K562 (cell line): ENCODE measurements at regions not wholly inside any gene's neighbourhood (a gene's known extent, or its start where the extent isn't known, plus 50 kb on each side); places are given as distances from the start of the nearest gene placed in this dataset.

Source experiments
- ATAC-seq: fragments of 200-7000 bp; cut with Tn5 transposase; 3 replicates; pipeline ENCODE4 v1.9.1; 2020; ENCODE audit warnings: moderate library complexity
- BruUV-seq: library from RNA; stranded (reverse); fragments of 400-500 nt; replicated peaks from 2 replicates; lab custom pipeline; 2021; lab: Mats Ljungman, UMichigan
- CTCF ChIA-PET: fragments of 300-600 bp; formaldehyde crosslinking; extraction: SDS; loops from one replicate; lab custom pipeline; 2021; ENCODE audit warnings: low intra/inter-chr PET ratio; lab: Yijun Ruan, JAX
- POLR2A ChIA-PET: fragments of 300-600, 350-650 bp; sonication (Branson Sonifier 250); formaldehyde crosslinking; extraction: SDS; loops from one replicate; lab custom pipeline; 2021; ENCODE audit warnings: antibody characterized with exemption, inconsistent platforms; lab: Yijun Ruan, JAX
- DNase-seq, 4 experiments: peaks; one replicate each; pipeline versions ENCODE4 v3.0.0 to v3.0.0-alpha.2; 2011 to 2018; ENCODE audit warnings: low spot score in 3 of 4, mixed read lengths in 3 of 4; ENCODE audit errors: extremely low read depth in 1 of 4
- FAIRE-seq: peaks from 2 replicates; lab custom pipeline; 2011; peaks lifted over from hg19 to GRCh38; lab: Jason Lieb, UNC
- H2AFZ ChIP-seq: 2 replicates; pipeline ENCODE4 v1.6.0; 2011; ENCODE audit warnings: low read depth, low read length, control low read depth, inconsistent platforms
- H3K27ac ChIP-seq: fragments of 200-600 bp; 3 replicates; pipeline ENCODE4 v1.8.0; 2011; ENCODE audit warnings: low read depth, mild to moderate bottlenecking, control low read depth, inconsistent platforms, low read length, moderate library complexity, mixed read lengths; ENCODE audit errors: extremely low read depth
- H3K27me3 ChIP-seq, 2 experiments: fragments of 300-600 bp in 1 of 2; 2 replicates in 1 of 2; 3 replicates in 1 of 2; pipeline versions ENCODE4 v1.6.0 to v1.8.0; 2011; ENCODE audit warnings: inconsistent platforms in 2 of 2, low read length in 2 of 2, mild to moderate bottlenecking in 1 of 2, mixed read lengths in 1 of 2, moderate library complexity in 1 of 2; ENCODE audit not compliant: control insufficient read depth in 2 of 2, insufficient read depth in 2 of 2
- H3K36me3 ChIP-seq: fragments of 300-600 bp; 3 replicates; pipeline ENCODE4 v1.8.0; 2011; ENCODE audit warnings: mild to moderate bottlenecking, low read length, inconsistent platforms; ENCODE audit not compliant: control insufficient read depth, insufficient read depth
- H3K4me1 ChIP-seq, 2 experiments: fragments of 200-600 bp in 1 of 2; replicated peaks in 1 of 2; 2 replicates in 1 of 2; 3 replicates in 1 of 2; pipeline versions ENCODE4 v1.5.1 to v1.8.0; 2011; ENCODE audit warnings: inconsistent platforms in 2 of 2, low read length in 2 of 2, mild to moderate bottlenecking in 1 of 2, mixed read lengths in 1 of 2, moderate library complexity in 1 of 2; ENCODE audit not compliant: control insufficient read depth in 2 of 2, insufficient read depth in 2 of 2
- H3K4me2 ChIP-seq: 2 replicates; pipeline ENCODE4 v1.6.1; 2011; ENCODE audit warnings: low read length, control low read depth, inconsistent platforms, mixed read lengths; ENCODE audit not compliant: insufficient read depth
- H3K4me3 ChIP-seq: fragments of 200-600 bp; sonication (generic), shearing (Covaris generic); 2 replicates; pipeline ENCODE4 v1.5.1; 2016; ENCODE audit warnings: control low read depth, inconsistent platforms
- H3K79me2 ChIP-seq: fragments of 200-600 bp; 3 replicates; pipeline ENCODE4 v1.8.0; 2011; ENCODE audit warnings: low read length, inconsistent platforms; ENCODE audit not compliant: control insufficient read depth, insufficient read depth
- H3K9ac ChIP-seq, 2 experiments: 2 replicates each; pipeline versions ENCODE4 v1.6.0 to v1.6.1; 2011; ENCODE audit warnings: low read depth in 2 of 2, low read length in 2 of 2, control low read depth in 1 of 2, inconsistent platforms in 1 of 2, mild to moderate bottlenecking in 1 of 2, mixed read lengths in 1 of 2; ENCODE audit not compliant: insufficient read depth in 1 of 2
- H3K9me1 ChIP-seq: one replicate; pipeline ENCODE4 v1.6.0; 2011; ENCODE audit warnings: inconsistent platforms, mild to moderate bottlenecking, low read length, moderate library complexity; ENCODE audit not compliant: control insufficient read depth, insufficient read depth
- H3K9me3 ChIP-seq: replicated peaks from 2 replicates; pipeline ENCODE4 v1.5.1; 2011; ENCODE audit warnings: low read depth, low read length, inconsistent platforms; ENCODE audit not compliant: control insufficient read depth, insufficient read depth
- H4K20me1 ChIP-seq: replicated peaks from 2 replicates; pipeline ENCODE4 v1.6.1; 2011; ENCODE audit warnings: low read length, inconsistent platforms, mixed read lengths; ENCODE audit not compliant: control insufficient read depth, insufficient read depth
- CBFB ChIP-seq: sonication (generic); formaldehyde crosslinking; IDR thresholded peaks from 2 replicates; pipeline ENCODE4 v1.4.0; 2020; ENCODE audit warnings: mild to moderate bottlenecking, missing genetic modification reagents
- CBX2 ChIP-seq: fragments of 200-600 bp; sonication (generic); IDR thresholded peaks from one replicate; pipeline ENCODE4 v1.6.1; 2012; ENCODE audit warnings: mild to moderate bottlenecking, low read length, inconsistent platforms; ENCODE audit not compliant: insufficient read depth, poor library complexity, severe bottlenecking
- HMGN3 ChIP-seq: IDR thresholded peaks from 2 replicates; pipeline ENCODE4 v1.6.1; 2011; ENCODE audit warnings: borderline replicate concordance, low read depth, mild to moderate bottlenecking, mixed read lengths, low read length; ENCODE audit not compliant: insufficient read length; ENCODE audit errors: extremely low read depth
- LCOR ChIP-seq: sonication (generic); formaldehyde crosslinking; IDR thresholded peaks from 2 replicates; pipeline ENCODE4 v1.8.0; 2022; ENCODE audit warnings: mild to moderate bottlenecking, missing genetic modification reagents
- MAFF ChIP-seq: IDR thresholded peaks from 2 replicates; pipeline ENCODE4 v1.6.1; 2012; ENCODE audit warnings: low read length, improper control_type of control experiment
- MEF2D ChIP-seq: conservative IDR thresholded peaks from 2 replicates; pipeline ENCODE4 v1.6.1; 2016; ENCODE audit warnings: low read depth, missing genetic modification characterization, missing compliant biosample characterization
- MXI1 ChIP-seq: IDR thresholded peaks from 2 replicates; pipeline ENCODE4 v1.6.1; 2011; ENCODE audit warnings: low read depth, mild to moderate bottlenecking, improper control_type of control experiment, low read length
- SAFB2 ChIP-seq: fragments of 200-400 bp; formaldehyde crosslinking; IDR thresholded peaks from 2 replicates; pipeline ENCODE4 v1.6.1; 2018; ENCODE audit warnings: borderline replicate concordance, low read length, low read depth, moderate library complexity; ENCODE audit not compliant: severe bottlenecking
- STAG1 ChIP-seq: sonication (generic); formaldehyde crosslinking; IDR thresholded peaks from 2 replicates; pipeline ENCODE4 v1.5.0; 2020; ENCODE audit warnings: missing genetic modification reagents, borderline replicate concordance
- ZBTB7A ChIP-seq: IDR thresholded peaks from 2 replicates; pipeline ENCODE4 v1.6.1; 2011; ENCODE audit warnings: low read depth, mild to moderate bottlenecking, low read length, moderate library complexity, borderline replicate concordance; ENCODE audit not compliant: control insufficient read depth
- ZNF143 ChIP-seq: sonication (generic); formaldehyde crosslinking; IDR thresholded peaks from 2 replicates; pipeline ENCODE4 v1.9.0; 2022; ENCODE audit warnings: mild to moderate bottlenecking, missing genetic modification reagents
- ZNF75A ChIP-seq: fragments of 450-650 bp; formaldehyde crosslinking; IDR thresholded peaks from 2 replicates; pipeline ENCODE4 v1.4.0; 2020; ENCODE audit warnings: mild to moderate bottlenecking
- WGBS: fragments of 100-300 bp; shearing (Covaris generic); methylation state at CpG from one replicate; pipeline ENCODE4 v1.1.6; 2016; ENCODE audit warnings: low coverage, mixed read lengths; ENCODE audit not compliant: insufficient coverage; ENCODE audit errors: missing lambda C conversion rate; 5-methylcytosine and 5-hydroxymethylcytosine counted together
- in situ Hi-C: fragments of 300-500 bp; cut with MboI; formaldehyde crosslinking; loops from 4 replicates; pipeline ENCODE4 v1.15.0; 2018; ENCODE audit warnings: inconsistent platforms, mixed read lengths
- intact Hi-C: fragments of 100-400 bp; cut with micrococcal nuclease; formaldehyde crosslinking; loops from 2 replicates; pipeline ENCODE4 v1.14.2; 2022
- TF ChIP-seq, protein P1 (sequence below): IDR thresholded peaks from 2 replicates; pipeline ENCODE4 v1.6.1; 2016; ENCODE audit warnings: missing genetic modification characterization, missing compliant biosample characterization
- TF ChIP-seq, protein P2 (sequence below), 3 experiments: fragments of 200-800 bp in 1 of 3; sonication (Bioruptor generic) in 1 of 3; sonication (generic) in 1 of 3; formaldehyde crosslinking in 1 of 3; IDR thresholded peaks; 2 replicates each; pipeline versions ENCODE4 v1.6.1 to v1.8.0; 2016 to 2022; ENCODE audit warnings: mild to moderate bottlenecking in 2 of 3, missing compliant biosample characterization in 2 of 3, missing genetic modification characterization in 2 of 3, missing genetic modification reagents in 1 of 3

DNA sequence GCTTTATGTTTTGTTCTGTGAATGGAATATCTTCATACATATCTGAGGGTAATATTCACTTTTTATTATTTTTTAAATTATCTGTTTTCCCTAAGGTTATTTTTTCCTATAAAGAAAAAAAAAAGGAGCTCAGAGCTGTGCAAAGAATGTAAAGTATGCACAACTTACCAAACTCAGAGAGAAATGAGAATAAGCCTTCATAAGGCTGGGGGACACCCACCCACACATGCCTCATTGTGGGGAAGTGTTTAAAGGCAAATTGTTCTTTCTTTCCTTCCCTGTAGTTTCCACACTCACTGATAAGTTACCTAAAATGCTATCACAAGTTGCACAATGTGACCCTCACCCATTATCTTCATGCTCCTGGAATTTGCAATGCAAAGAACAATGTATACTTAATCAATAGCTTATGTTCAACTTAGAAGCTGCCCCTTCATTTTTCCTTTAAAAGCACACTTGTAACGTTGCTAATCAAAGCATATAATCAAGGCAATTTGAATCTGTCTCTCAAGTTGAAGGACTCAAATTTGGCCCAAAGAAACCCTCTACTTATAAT, 108.1 kb downstream of the GNAT3 start:
- POLR2A ChIA-PET = no interaction called here
- DNase-seq (no peak), FAIRE-seq (no peak), ATAC-seq (no peak)
- CTCF ChIA-PET = no interaction called here
- in situ Hi-C loops (no loop called here), intact Hi-C loops (no loop called here)
- H3K9me1 ChIP-seq = no peaks in the 10 kb centered on the region
- H3K79me2 ChIP-seq = no peaks in the 10 kb centered on the region
- H4K20me1 ChIP-seq = no peaks in the 10 kb centered on the region
- BruUV-seq = no TSS peak
- H2AFZ ChIP-seq = no peak overlapping the region
- H3K4me2 ChIP-seq = no peak overlapping the region
- H3K9ac ChIP-seq = no peak overlapping the region
- no peaks in the 10 kb centered on the region for H3K36me3 ChIP-seq
- WGBS = 0% methylated on average over 1 of the region's 1 CpG
- no peaks in the 10 kb centered on the region for H3K4me1 ChIP-seq
- TF ChIP-seq ZNF75A (CRISPR knock-in tag) (no peak), MAFF (no peak), MEF2D (no peak), LCOR (no peak), ZNF143 (CRISPR knock-in tag) (no peak), ZBTB7A (no peak), HMGN3 (no peak), STAG1 (CRISPR knock-in tag) (no peak), SAFB2 (no peak), CBX2 (no peak), MXI1 (no peak), CBFB (CRISPR knock-in tag) (no peak)
- TF ChIP-seq, protein P1, sequence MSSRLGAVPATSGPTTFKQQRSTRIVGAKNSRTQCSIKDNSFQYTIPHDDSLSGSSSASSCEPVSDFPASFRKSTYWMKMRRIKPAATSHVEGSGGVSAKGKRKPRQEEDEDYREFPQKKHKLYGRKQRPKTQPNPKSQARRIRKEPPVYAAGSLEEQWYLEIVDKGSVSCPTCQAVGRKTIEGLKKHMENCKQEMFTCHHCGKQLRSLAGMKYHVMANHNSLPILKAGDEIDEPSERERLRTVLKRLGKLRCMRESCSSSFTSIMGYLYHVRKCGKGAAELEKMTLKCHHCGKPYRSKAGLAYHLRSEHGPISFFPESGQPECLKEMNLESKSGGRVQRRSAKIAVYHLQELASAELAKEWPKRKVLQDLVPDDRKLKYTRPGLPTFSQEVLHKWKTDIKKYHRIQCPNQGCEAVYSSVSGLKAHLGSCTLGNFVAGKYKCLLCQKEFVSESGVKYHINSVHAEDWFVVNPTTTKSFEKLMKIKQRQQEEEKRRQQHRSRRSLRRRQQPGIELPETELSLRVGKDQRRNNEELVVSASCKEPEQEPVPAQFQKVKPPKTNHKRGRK = no peak
- TF ChIP-seq, protein P2, sequence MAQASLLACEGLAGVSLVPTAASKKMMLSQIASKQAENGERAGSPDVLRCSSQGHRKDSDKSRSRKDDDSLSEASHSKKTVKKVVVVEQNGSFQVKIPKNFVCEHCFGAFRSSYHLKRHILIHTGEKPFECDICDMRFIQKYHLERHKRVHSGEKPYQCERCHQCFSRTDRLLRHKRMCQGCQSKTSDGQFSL (CRISPR knock-in tag; IDR thresholded peaks at IDR 0.05) = no peak
- TF ChIP-seq, protein P2 (tag; IDR thresholded peaks at IDR 0.05) = no peak
- H3K9me3 ChIP-seq = no peaks in the 10 kb centered on the region
- H3K4me3 ChIP-seq = no peak overlapping the region
- no peak overlapping the region for H3K27ac ChIP-seq
- H3K27me3 ChIP-seq = no peaks in the 10 kb centered on the region
